GM12878 (cell line): ENCODE measurements at regions not wholly inside any gene's neighbourhood (a gene's known extent, or its start where the extent isn't known, plus 50 kb on each side); places are given as distances from the start of the nearest gene placed in this dataset.

Source experiments
- ATAC-seq: fragments of 200-7000 bp; cut with Tn5 transposase; 3 replicates; pipeline ENCODE4 v1.9.1; 2020; ENCODE audit warnings: mild to moderate bottlenecking, moderate library complexity
- BruUV-seq: library from RNA; stranded (reverse); fragments of 400-500 nt; replicated peaks from 2 replicates; lab custom pipeline; 2021; lab: Mats Ljungman, UMichigan
- CTCF ChIA-PET: fragments of 300-600 bp; sonication (Branson Sonifier 250); formaldehyde crosslinking; extraction: SDS; loops from one replicate; lab custom pipeline; 2021; ENCODE audit warnings: inconsistent platforms; lab: Yijun Ruan, JAX
- POLR2A ChIA-PET: fragments of 350-600 bp; formaldehyde crosslinking; extraction: SDS; loops from one replicate; lab custom pipeline; 2021; ENCODE audit warnings: inconsistent platforms; lab: Charles Lee
- RAD21 ChIA-PET: fragments of 300-600 bp; sonication (Branson Sonifier 250); formaldehyde crosslinking; loops from one replicate; lab custom pipeline; 2023; ENCODE audit warnings: antibody characterized with exemption; ENCODE audit not compliant: unreplicated experiment; lab: Charles Lee
- SMC1A ChIA-PET: fragments of 300-600 bp; sonication (Branson Sonifier 250); formaldehyde crosslinking; loops from one replicate; lab custom pipeline; 2023; ENCODE audit not compliant: unreplicated experiment, uncharacterized antibody; lab: Charles Lee
- DNase-seq: peaks from one replicate; pipeline ENCODE4 v3.0.0-alpha.2; 2011; ENCODE audit warnings: low read depth, low spot score
- FAIRE-seq: peaks from 3 replicates; lab custom pipeline; 2011; peaks lifted over from hg19 to GRCh38; lab: Jason Lieb, UNC
- H2AFZ ChIP-seq: 2 replicates; pipeline ENCODE4 v1.6.0; 2011; ENCODE audit warnings: low read depth, low read length, control low read depth; ENCODE audit not compliant: control insufficient read depth
- H3K27ac ChIP-seq: 2 replicates; pipeline ENCODE4 v1.5.1; 2011; ENCODE audit warnings: control low read depth; ENCODE audit not compliant: control insufficient read depth, insufficient read depth
- H3K27me3 ChIP-seq, 2 experiments: replicated peaks in 1 of 2; 2 replicates each; pipeline versions ENCODE4 v1.6.0 to v1.6.1; 2011; ENCODE audit warnings: low read length in 1 of 2; ENCODE audit not compliant: control insufficient read depth in 2 of 2, insufficient read depth in 2 of 2
- H3K36me3 ChIP-seq, 2 experiments: 2 replicates each; pipeline ENCODE4 v1.5.1; 2011; ENCODE audit warnings: low read length in 1 of 2; ENCODE audit not compliant: control insufficient read depth in 2 of 2, insufficient read depth in 2 of 2
- H3K4me1 ChIP-seq: 2 replicates; pipeline ENCODE4 v1.6.1; 2011; ENCODE audit warnings: mild to moderate bottlenecking, low read length, moderate library complexity, mixed read lengths; ENCODE audit not compliant: control insufficient read depth, insufficient read depth
- H3K4me2 ChIP-seq: 2 replicates; pipeline ENCODE4 v1.6.0; 2011; ENCODE audit warnings: control low read depth; ENCODE audit not compliant: control insufficient read depth, insufficient read depth
- H3K4me3 ChIP-seq: fragments of 200-600 bp; sonication (generic); 2 replicates; pipeline ENCODE4 v1.5.1; 2016
- H3K79me2 ChIP-seq: 2 replicates; pipeline ENCODE4 v1.6.0; 2011; ENCODE audit warnings: low read length; ENCODE audit not compliant: control insufficient read depth, insufficient read depth
- H3K9ac ChIP-seq: 2 replicates; pipeline ENCODE4 v1.8.0; 2011; ENCODE audit warnings: low read length, control low read depth, mixed read lengths; ENCODE audit not compliant: control insufficient read depth, insufficient read depth
- H3K9me3 ChIP-seq: replicated peaks from 3 replicates; pipeline ENCODE4 v1.5.1; 2011; ENCODE audit warnings: mild to moderate bottlenecking, low read length; ENCODE audit not compliant: control insufficient read depth, insufficient read depth
- H4K20me1 ChIP-seq: 2 replicates; pipeline ENCODE4 v1.6.0; 2011; ENCODE audit not compliant: control insufficient read depth, insufficient read depth
- RAD21 ChIP-seq: IDR thresholded peaks from 2 replicates; pipeline ENCODE4 v1.6.1; 2011; ENCODE audit warnings: mild to moderate bottlenecking, low read depth, low read length, moderate library complexity; ENCODE audit not compliant: insufficient read depth
- SMC3 ChIP-seq: IDR thresholded peaks from 2 replicates; pipeline ENCODE4 v1.6.1; 2011; ENCODE audit warnings: low read length, improper control_type of control experiment, borderline replicate concordance
- WGBS: methylation state at CpG from one replicate; pipeline ENCODE4 v1.1.6; 2016; ENCODE audit warnings: low lambda C conversion rate; ENCODE audit not compliant: insufficient replicate concordance, insufficient coverage; ENCODE audit errors: missing lambda C conversion rate; 5-methylcytosine and 5-hydroxymethylcytosine counted together
- in situ Hi-C: fragments of 300-500 bp; cut with MboI; formaldehyde crosslinking; loops from 9 replicates; pipeline ENCODE4 v1.14.3; 2018; ENCODE audit warnings: mixed read lengths
- intact Hi-C: fragments of 100-400 bp; cut with micrococcal nuclease; formaldehyde crosslinking; loops from one replicate; pipeline ENCODE4 v1.14.2; 2022; ENCODE audit not compliant: unreplicated experiment
- TF ChIP-seq, protein P1 (sequence below), 3 experiments: IDR thresholded peaks in 2 of 3; conservative IDR thresholded peaks in 1 of 3; 2 replicates each; pipeline ENCODE4 v1.5.1; 2011; ENCODE audit warnings: low read depth in 3 of 3, low read length in 3 of 3, mild to moderate bottlenecking in 3 of 3, control low read depth in 2 of 3, moderate library complexity in 2 of 3, inconsistent platforms in 1 of 3, mixed read lengths in 1 of 3; ENCODE audit not compliant: control insufficient read depth in 2 of 3, insufficient read depth in 1 of 3; ENCODE audit errors: extremely low read depth in 1 of 3
- TF ChIP-seq, protein P2 (sequence below): fragments of 450-650 bp; IDR thresholded peaks from 2 replicates; pipeline ENCODE4 v1.6.1; 2016; ENCODE audit warnings: mild to moderate bottlenecking

DNA sequence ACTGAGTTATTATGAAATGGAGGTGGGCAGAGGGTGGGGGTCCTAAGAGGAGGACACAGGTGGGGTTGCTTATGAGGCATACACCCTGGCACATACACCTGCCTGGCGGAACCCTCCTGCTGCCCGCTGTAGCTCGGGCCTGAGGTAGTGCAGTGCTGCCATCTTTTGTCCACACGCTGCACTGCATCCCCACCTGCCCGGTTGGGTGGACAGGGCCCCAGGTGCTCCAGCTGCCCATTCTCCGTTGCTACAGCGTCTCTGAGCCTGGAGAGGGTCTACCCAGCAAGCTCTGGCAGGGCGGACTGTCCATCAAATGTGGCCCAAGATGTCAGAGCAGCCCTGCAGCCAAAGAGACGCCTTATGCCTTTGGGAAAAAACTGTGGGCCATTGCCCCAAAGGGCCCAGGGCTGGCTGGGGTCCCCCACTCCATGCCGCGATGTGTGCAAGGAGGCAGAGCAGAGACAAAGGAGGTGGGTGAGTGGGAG, 131.2 kb downstream of the BUD13 start:
- POLR2A ChIA-PET = no interaction called here
- Histone ChIP-seq H4K20me1 (no peaks in the 10 kb centered on the region), H3K4me1 (no peaks in the 10 kb centered on the region), H3K9me3 (no peaks in the 10 kb centered on the region), H2AFZ (no peak overlapping the region), H3K4me2 (no peak overlapping the region), H3K9ac (no peak overlapping the region), H3K79me2 (no peaks in the 10 kb centered on the region), H3K27me3 (no peaks in the 10 kb centered on the region), H3K36me3 (no peaks in the 10 kb centered on the region), H3K27ac (no peak overlapping the region), H3K4me3 (no peak overlapping the region)
- 12% methylated on average over 11 of the region's 11 CpGs for WGBS
- intact Hi-C loops (loop anchor here (1.0 to 5.0 kb wide), 2 partner anchors 127 to 189 kb away; no protein-coding TSS in a partner anchor), in situ Hi-C loops (no loop called here)
- CTCF ChIA-PET = interaction anchor here (0.8 to 3.3 kb wide), 13 partner anchors 19 to 1445 kb away, joined by 3 to 19 read pairs (median 3); no protein-coding TSS in a partner anchor
- no peak for FAIRE-seq
- no TSS peak for BruUV-seq
- peak; percentile 92 for ATAC-seq
- DNase-seq = no peak
- RAD21 ChIA-PET = interaction anchor here (0.7 to 1.6 kb wide), 3 partner anchors 21 to 1902 kb away, joined by 3 to 6 read pairs (median 3); no protein-coding TSS in a partner anchor
- SMC1A ChIA-PET = interaction anchor here (1.3 to 2.3 kb wide), 3 partner anchors 50 to 187 kb away, joined by 4 to 10 read pairs (median 5); no protein-coding TSS in a partner anchor
- TF ChIP-seq SMC3 (peak; percentile 56), RAD21 (peak; percentile 76)
- TF ChIP-seq, protein P1, sequence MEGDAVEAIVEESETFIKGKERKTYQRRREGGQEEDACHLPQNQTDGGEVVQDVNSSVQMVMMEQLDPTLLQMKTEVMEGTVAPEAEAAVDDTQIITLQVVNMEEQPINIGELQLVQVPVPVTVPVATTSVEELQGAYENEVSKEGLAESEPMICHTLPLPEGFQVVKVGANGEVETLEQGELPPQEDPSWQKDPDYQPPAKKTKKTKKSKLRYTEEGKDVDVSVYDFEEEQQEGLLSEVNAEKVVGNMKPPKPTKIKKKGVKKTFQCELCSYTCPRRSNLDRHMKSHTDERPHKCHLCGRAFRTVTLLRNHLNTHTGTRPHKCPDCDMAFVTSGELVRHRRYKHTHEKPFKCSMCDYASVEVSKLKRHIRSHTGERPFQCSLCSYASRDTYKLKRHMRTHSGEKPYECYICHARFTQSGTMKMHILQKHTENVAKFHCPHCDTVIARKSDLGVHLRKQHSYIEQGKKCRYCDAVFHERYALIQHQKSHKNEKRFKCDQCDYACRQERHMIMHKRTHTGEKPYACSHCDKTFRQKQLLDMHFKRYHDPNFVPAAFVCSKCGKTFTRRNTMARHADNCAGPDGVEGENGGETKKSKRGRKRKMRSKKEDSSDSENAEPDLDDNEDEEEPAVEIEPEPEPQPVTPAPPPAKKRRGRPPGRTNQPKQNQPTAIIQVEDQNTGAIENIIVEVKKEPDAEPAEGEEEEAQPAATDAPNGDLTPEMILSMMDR (IDR thresholded peaks at IDR 0.05 in 2 of 3, conservative IDR thresholded peaks at IDR 0.05 in 1 of 3; ENCODE audit: control insufficient read depth in 2 of 3, extremely low read depth in 1 of 3, insufficient read depth in 1 of 3, low read depth in 3 of 3, low read length in 3 of 3) = peak; percentile 79 to 82 (median 81)
- TF ChIP-seq, protein P2, sequence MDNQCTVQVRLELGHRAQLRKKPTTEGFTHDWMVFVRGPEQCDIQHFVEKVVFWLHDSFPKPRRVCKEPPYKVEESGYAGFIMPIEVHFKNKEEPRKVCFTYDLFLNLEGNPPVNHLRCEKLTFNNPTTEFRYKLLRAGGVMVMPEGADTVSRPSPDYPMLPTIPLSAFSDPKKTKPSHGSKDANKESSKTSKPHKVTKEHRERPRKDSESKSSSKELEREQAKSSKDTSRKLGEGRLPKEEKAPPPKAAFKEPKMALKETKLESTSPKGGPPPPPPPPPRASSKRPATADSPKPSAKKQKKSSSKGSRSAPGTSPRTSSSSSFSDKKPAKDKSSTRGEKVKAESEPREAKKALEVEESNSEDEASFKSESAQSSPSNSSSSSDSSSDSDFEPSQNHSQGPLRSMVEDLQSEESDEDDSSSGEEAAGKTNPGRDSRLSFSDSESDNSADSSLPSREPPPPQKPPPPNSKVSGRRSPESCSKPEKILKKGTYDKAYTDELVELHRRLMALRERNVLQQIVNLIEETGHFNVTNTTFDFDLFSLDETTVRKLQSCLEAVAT = no peak
